T-helper 2 cell (primary cell): ENCODE measurements at regions not wholly inside any gene's neighbourhood (a gene's known extent, or its start where the extent isn't known, plus 50 kb on each side); places are given as distances from the start of the nearest gene placed in this dataset.
A peak's percentile ranks its signal among the peaks of the same experiment; 100 is the strongest.

ENCODE experiments used
- DNase-seq, 5 experiments: peaks; one replicate each; pipeline versions ENCODE4 v3.0.0 to v3.0.0-alpha.2; 2012 to 2022

DNA sequence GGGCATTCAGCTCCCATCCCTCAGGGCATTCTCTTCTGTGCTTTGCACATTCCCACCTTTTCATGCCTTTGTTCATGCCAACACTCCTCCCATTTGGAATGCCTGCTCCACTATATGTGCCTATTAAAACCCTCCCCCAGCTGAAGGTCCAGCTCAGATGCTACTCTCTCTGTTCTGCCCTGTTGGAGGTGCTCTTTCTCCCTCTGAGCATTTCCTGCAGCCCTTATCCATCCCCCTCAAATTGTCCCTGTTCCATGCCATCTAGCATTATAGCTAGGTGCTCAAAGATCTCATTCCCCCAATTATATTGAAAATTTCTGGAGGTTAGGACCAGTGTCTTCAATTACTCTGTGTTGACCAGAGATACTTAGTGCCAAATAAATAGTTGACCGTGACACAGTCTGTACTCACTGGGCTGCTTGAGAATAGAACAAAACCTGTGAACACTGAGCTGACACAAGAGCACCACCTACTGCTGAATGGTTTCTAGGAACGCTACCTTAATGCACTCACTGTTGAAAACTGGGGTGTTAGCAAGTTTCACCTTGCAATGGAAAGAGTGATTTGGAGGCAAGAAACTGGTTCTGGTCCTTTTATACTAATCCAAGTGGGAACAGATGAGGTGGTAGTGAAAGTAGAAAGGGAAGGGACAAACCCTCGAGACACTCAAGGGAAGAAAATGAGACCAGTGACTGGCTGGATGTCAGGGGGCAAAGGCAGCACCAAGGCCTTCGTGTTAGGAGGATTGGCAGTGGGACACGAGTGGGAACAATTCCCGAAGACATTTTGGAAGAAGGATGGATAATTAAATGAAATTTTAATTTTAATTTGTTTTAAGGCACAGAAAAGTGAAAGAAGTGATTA lies 289.8 kb upstream of the ROPN1 start:
- DNase-seq: peak in 1 of 5 experiments; percentile 4

DNA sequence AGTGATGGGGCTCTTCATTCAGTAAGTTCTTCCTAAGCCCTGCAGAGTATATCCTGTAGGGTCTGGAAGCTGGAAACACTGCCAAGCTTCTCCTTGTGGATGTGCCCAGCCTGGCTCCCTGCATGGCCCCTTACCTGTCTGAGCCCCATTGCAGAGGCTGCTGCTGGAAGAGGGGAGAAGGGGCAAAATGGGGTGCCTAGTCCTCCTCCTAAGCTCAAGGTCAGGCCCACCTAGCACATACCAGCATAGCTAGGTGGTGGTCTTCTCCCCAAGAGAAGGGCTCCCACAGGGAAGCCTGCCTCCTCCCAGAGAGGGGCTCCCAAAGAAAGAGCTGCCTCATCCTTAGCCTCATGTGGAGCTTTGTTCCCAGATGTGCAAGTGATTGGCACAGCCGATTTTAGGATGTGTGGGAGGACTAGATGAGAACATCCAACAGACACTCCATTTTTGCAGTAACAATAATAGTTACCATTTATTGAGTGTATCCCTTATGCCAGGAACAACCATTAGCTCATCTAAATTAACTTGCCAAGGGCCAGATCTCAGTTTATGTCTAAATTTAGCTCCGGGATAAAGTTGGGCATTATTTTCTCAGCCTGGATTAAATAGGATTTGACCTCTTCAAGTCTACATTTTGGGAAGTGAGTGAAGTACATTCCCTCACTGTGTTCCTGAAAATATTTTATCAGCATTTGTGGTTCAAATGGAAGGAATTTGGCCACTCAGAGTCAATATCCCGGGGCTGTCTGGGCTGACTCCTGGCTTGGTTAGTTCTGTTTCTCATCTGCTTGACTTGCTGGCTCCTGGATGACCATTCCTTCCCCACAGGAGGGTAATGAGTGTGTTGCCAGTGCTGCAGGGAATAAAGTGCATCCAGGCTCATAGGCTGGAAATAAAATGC lies 291.1 kb upstream of the ROPN1 start:
- no peak for DNase-seq

DNA sequence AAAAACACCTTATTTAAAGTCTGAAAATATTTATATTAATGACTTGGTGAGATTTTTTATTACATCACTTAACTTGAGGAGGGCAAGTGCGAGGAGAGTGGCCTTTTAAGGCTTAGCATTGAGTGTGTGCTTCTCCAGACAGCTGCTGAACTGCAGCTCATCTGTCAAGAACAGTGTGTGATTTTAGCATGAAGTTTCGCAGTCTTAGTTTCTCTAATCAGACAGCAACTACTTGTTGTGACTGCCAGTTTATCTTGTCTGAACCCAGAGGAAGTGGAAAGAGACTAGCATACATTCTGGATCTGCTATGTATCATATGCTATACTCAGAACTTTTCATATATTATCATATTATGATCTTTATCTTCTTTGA lies 291.7 kb upstream of the ROPN1 start:
- no peak for DNase-seq

GRCh38 chr3:124288996-124289395 lies 297.1 kb upstream of the ROPN1 start:
- DNase-seq: no peak

- no peak for DNase-seq
These were observed 299.1 kb upstream of the ROPN1 start for GRCh38 chr3:124291008-124291407.

DNA sequence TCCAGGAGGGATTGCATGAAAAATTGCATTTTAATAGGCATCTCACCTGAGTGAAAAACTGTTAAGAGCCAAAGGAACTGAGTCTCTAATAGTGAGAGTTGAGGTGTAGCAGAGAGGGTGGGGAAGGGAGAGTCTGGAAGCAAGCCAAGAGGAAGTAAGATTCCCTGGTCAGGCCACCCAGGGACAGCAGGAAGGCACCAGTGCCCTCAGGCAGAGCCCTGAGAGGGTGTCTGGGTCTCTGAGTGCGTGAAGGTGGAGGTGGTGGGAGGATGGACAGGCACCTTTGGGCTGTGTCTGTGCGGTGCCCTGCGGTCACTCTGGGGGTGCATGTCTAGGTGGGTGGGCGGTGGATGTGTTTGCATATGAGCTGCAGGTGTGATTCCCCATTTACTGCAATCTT lies 300.4 kb upstream of the ROPN1 start:
- no peak for DNase-seq

- DNase-seq: no peak
These were observed 301.7 kb upstream of the ROPN1 start for GRCh38 chr3:124293584-124293983.

DNA sequence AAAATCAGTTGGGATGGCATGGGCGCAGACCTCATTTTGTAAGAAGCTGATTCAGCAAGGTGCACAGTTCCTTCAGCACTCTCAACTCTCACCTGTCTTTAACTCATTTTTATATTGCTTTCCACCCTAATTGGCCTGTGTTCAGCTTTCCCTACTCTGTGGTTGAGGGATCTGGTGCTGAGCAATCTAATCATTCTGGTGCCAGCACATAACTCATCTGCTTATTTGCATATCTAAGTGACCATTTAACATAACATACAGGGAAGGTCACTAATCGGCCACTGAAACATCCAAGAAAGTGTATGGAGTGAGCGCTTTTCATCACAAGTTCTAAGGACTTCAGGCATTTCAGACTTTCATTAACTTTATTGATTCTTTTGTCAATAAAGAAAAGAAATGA lies 303.4 kb upstream of the ROPN1 start:
- no peak for DNase-seq

DNA sequence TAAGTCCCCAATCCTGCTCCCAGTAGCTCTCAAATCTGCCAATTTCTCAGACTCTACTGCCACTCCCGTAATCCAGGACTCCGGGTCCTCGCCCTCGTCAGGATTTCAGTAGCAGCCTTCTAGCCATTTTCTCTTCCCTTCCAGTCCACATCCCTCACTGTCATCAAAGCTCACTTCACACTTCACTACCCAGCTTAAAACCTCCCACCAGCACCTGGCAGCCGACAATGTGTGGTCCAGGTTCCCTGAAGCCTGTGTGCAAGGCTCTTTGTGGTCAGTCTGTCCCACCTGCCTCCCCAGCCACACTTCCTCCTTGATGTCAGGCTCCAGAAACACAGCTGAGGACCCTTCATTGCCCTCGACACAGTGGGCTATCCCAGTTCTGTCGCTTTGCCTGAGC lies 304.5 kb upstream of the ROPN1 start:
- DNase-seq: no peak

GRCh38 chr3:124297062-124297980 lies 305.4 kb upstream of the ROPN1 start:
- no peak for DNase-seq

DNA sequence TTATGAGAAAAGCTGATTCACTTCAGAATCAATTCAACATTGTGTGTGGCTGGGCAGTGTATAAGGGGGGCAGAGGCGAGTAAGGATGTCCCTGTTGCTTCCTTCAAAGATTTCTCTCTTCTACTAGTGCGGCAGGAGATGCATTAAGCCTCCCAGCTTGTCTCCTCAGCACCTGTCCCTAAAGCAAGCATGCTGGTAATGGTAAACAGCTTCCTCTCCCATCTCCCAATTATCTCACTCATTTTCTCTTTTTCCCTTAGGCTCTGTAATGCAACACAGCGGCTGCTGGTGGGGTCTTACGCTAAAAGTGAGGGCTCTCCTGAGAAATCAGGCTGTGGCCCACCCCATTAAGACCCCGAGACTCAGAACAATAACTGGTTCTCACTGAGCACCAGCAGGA lies 306.4 kb upstream of the ROPN1 start:
- no peak for DNase-seq

DNA sequence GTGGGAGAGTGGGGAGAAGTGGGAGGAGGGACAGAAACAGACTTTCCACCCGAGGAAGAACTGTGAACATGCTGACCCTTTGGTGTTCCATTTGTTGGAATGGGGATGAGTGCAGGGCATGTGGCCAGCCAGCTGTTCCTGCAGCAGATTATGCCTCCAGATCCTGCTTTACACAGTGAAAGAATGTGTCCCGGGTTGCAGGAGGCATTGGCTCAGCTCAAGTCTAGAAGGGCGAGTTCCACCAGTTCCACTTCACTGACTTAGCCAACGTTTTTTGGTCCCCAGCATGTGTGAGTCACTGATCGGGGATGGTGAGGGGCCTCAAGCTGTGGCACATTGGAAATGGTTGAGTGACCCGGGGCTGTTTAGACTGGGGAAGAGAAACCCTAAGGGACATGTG lies 307.0 kb upstream of the ROPN1 start:
- no peak for DNase-seq

DNA sequence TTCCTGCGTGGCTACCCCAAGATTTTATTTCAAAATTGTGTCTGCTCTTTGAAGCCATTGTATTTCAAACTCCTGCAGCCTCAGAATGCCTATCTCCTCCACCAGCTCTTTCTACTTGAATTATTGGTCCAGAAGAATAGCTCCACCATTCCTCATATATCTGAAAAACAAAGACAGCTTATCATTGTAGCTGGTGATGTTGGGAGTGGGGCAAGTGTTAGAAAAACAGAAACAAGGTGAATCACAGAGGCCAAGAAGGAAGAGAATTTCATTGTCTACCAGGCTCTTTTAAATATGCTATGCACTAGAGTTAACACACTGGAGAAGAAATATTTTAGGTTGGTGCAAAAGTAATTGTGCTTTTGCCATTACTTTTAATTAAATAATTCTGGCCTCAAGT lies 307.9 kb upstream of the ROPN1 start:
- DNase-seq: no peak

- no peak for DNase-seq
These were observed 308.5 kb upstream of the ROPN1 start for GRCh38 chr3:124300416-124300815.

DNA sequence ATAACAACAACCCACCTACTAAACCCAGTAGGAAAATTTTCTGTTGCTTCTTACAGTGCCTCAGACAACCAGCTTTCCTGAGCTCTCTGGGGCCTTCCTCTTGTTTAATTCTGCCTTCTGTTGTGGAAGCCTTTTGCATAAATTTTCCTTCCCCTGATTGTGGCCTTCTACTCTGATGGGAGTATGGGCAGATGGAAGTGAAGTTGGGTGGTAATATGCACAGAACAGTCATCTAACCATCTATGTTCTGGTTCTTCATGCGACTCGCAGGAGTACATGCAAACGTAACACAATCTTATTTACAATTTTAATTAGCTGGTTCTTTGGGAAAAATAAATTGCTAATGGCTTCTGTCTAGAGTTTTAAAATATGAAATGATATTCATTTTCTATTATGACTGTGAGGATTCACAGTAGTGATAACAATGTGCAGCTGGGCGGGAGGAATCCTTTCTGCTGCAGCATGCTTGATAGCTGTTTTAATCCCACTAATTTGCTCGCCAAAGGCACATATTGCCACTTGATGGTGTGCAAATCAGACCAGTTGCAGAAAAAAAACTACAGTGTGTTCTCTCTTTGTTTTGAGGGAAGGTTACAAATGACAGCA lies 311.5 kb upstream of the ROPN1 start:
- DNase-seq: no peak

- DNase-seq: no peak
These were observed 314.7 kb upstream of the ROPN1 start for GRCh38 chr3:124306665-124307064.

- no peak for DNase-seq
These were observed 321.7 kb upstream of the ROPN1 start for GRCh38 chr3:124313621-124314020.

DNA sequence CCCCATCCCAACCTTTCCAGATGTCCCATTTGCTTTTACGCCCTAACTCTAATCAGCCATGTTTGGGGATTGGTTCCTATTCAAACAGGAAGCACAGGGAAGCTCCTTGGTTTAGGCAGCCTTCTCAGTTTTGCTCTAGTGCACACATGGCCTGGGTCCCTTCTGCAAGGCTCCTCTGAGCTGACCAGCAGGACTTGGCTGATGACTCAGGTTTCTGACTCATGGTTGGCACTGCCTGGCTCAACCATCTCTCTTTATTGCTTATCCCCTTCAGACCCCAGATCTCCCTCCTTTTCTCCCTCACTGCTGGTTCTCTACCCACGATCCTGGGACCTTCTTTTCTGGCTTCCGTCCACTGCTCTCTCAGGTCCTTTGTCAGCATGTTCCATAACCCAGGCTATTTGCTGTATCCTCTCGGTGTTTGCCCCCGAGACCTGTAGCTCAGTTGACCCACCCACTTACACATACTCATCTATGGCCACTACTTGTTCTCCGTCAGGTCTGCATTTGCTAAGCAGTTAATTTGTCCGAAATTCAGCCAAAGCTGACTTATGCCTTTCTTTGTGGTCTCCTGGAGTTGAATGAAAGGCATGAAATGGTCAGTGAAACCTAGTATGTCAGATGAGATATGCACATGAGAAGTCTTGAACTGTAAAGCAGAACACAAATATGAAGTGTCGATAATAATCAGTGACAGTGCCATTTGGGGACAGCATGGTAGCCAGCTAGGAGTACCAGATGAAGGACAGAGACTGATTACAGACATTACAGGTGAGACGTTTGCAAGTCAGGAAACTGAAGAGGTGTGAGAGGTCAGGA lies 323.5 kb upstream of the ROPN1 start:
- no peak for DNase-seq

GRCh38 chr3:124316034-124316287 lies 324.0 kb upstream of the ROPN1 start:
- no peak for DNase-seq

DNA sequence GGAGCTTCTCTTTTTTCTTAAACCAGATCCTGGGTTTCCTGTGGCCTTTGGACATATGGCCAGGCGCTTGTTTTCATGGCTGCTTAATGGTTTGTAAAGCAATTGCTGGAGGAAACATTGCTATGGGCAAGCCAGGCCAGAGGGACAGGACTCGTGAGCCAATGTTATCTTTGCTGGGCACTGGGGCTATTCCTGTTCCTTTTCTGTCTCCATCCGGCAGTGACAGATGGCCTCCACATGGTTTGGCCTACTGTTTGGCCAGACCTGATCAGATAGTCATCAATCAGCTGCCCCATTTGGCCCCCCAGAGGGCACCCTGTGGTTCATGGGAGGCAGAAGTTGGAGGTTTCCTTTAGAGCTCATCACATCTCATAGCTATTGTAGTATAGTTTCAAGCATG lies 326.1 kb upstream of the ROPN1 start:
- no peak for DNase-seq

- DNase-seq: no peak
These were observed 326.7 kb upstream of the ROPN1 start for GRCh38 chr3:124318656-124319055.

- no peak for DNase-seq
These were observed 329.1 kb upstream of the ROPN1 start for GRCh38 chr3:124320976-124321375.
